Midbrain (tissue), 1 donor: ENCODE measurements at regions not wholly inside any gene's neighbourhood (a gene's known extent, or its start where the extent isn't known, plus 50 kb on each side); places are given as distances from the start of the nearest gene placed in this dataset.

Experiments used
- DNase-seq: peaks from one replicate; lab custom pipeline; 2025; lab: John Stamatoyannopoulos, UW

DNA sequence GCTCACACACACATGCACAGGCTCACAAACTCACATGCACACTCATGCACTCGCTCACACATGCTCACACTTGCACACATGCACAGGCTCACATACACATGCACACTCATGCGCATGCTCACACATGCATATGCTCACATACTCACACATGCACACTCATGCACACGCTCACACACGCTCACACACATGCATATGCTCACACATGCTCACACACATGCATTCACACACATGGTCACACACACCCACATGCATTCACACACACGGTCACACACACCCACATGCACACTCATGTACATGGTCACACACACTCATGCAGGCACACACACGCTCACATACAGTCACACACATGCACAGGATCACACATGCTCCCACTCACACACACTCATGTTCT lies 132.8 kb upstream of the SMAD3 start:
- no peak for DNase-seq

DNA sequence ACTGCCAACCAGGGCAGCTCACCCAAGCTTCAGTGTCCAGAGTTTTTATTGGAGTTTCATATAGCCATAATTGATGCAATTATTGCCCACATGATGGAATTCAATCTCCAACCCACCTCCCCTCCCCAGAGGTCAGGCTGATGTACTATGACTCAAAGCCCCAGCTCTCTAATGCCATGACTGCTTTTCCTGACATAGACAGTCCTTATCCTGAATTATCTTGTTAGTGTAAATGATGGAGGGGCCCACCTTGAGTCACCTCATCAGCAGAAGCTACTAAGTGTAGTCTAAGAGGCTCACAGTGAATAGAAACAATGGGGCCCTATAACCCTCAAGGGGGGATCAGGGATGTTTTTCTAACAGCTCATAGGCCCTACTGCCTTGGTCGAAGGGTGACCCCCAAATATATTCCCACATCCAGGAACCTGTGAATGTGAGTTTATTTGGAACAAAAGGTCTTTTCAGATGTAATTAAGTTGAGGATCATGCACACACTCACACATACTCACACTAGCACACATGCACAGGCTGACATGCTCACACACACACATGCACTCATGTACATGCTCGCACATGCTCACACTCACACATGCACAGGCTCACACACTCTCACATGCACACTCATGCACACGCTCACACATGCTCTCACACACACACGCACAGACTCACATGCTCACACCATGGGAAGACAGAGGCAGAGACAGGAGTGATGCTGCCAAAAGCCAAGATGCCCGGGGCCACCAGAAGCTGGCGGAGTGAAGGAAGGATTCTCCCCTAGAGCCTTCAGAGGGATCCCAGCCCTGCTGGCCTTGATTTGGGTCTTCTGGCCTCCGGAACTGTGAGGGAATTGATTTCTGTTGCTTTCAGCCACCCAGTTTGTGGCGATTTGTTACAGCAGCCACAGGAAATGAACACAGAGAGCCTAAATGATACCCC lies 131.2 kb upstream of the SMAD3 start:
- DNase-seq, result no peak

DNA sequence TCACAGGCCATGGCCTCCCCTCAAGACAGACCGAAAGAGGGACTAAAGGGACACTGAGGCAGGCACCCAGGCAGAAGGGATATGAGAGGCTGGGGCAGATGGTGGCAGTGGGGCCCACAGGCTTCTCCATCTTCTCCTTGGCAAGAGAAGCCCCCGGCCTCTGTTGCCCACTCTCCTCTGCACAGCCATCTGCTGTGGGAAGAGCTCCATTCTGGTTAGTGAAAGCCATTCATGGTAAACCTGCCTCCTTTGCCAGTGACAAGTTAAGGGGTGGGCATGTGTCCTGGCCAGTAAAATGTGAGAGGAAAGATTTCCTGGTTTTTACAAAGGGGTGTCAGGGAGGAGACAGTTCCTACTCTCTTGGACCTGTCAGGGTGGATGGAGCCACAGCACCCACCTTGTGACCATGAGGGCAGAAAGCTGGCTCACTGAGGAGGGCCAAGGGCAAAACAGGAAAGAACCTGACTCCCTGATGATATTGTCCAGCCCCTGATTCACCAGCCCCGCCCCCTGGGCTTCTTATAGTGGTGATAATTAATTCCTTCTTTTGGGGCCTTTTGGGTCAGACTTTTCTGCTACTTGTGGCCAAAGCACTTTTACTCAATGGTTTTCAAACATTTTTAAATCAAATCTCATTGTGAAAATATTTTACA lies 130.4 kb upstream of the SMAD3 start:
- DNase-seq, result no peak

DNA sequence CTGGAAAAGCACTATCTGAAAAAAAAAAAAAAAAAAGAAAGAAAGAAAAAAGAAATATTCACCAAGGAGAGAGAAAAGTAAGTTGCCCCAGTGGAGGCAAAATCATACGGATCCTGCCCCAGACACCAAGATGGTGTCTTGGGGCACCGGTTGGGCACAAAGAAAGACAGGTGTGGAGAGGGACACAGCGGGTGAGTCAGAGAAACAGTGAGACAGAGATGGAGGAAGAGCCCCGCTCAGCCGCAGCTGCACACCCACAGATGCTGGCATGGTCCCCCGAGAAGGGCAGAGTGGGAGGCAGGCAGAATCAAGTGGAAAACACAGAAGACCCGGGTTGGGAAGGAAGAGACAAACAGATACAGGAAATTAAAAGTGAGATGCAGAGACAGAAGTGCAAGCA lies 129.7 kb upstream of the SMAD3 start:
- DNase-seq, result no peak

DNA sequence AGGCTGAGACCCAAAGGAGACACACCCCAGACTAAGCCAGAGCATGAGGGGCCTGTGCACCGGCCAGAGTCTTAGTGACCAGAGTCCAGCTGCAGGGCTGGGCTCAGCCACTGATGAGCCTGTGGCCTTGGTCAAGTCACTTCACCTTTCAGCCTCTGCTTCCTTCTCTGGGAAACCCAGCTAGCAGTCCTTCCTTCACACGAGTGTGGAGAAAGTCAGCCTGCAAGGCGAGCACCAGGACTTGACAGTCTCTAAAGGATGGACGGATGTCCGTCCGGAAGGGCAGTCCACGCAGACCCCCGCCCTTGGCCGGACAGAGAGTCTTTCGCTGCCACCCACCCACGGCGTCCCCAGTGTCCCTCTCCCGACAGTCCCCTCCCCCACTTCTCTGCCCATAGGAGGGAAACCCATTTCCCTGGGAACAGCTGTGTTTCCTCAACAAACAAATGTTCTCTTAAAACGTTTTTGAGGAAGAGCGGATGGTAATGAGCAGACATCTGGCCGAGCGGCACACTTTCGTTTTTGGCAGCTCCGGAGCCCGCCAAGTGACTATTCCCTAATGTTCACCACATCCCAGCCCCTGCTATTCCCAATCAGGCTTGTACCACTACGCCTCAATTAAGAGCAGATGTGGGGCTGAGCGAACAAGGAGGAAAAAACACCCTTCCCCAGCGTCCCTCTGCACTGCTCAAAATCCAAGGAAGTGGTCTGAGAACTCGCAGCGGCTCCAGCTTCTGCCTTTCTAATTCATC lies 129.1 kb upstream of the SMAD3 start:
- no peak for DNase-seq

DNA sequence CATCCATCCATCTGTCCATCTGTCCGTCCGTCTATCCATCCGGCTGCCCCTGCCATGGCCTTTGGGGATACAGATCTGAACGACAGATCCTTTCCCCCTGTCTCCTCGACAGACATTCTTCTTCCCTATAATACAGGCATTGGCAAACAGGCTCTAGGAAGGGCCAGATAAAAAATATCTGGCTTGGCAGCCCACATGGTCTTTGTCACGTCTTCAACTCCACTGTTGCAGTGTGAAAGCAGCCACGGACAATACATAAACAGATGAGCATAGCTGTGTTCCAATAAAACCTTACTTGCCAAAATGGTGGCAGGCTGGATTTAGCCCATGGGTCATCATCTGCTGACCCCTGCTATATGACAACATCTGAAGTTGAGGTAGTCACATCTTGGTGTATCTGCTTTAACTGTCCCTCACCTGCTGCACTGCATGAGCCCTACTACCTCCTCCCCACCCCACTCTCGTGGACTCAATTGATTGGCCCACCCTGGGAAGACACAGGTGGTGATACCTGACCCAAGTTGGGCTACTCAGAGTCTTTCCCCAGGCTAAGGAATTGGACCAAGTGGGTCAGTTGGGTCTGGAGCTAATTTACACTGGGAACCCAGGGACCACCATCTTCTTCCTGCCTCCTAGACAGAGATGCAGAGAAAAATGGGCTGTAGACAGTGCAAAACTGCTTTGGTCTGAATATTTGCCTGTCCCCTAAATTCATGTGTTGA lies 128.4 kb upstream of the SMAD3 start:
- no peak for DNase-seq

DNA sequence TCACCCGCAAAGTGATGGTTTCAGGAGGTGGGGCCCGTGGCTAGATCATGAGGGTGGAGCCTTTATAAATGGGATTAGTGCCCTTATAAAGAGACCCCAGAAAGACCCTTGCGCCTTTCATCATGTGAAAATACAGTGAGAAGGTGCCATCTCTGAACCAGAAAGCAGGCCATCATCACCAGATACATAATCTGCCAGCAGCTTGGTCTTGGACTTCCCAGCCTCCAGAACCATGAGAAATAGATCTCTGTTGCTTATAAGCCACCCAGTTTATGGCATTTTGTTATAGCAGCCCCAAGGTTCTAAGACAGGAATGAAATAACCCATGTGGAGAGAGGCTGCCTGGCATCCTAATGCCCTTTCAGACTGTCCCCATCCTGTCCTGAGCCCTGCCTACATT lies 127.8 kb upstream of the SMAD3 start:
- no peak for DNase-seq

DNA sequence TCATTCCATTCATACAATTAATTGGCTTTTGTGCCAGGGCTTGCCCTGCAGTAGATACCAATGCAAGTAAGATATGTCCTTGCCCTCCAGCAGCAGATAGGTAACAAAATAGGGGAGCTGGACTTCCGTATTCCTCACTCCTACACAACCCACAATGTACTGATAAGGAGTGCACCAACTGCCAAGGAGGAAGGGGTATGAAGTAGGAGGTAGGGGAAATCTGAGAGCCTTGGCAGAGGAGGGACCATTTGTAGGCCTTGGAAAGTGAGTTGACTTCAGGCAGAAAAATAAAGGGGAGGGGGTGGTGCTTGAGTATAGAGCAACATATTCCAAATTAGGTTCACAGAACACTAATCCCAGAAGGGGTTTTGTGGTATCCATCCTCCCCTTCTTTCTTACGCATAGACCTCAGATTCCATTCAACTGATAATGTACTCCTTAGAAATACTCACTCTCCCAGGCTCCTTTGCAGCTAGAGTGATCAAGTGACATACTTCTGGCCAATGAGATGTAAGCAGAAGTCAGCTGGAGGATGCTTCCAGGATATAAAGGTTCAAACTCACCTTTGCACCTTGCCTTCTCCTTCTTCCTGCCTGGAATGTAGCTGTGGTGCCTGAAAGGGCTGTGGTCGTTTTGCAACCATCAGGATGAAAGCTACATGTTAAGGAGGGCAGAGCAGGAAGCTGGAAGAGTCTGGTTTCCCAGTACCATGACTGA lies 127.1 kb upstream of the SMAD3 start:
- DNase-seq, result no peak

DNA sequence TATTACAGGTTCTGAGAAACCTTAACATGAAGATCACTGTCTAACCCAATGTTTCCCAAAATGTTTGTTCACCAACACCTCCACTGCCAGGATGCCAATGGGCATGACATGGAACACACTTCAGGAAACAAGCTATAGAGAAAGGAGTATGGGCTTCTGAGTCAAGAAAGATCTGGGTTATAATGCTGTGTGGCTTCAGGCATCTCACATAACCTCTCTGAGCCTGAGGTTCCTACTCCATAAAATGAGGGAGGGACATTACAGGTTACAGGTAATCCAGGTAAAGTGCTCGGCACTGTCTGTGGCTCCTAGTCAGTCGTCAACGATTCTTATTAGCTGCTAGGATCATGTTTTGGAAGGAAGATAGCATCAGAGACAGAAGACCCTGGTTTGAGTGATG lies 126.4 kb upstream of the SMAD3 start:
- DNase-seq, result no peak

DNA sequence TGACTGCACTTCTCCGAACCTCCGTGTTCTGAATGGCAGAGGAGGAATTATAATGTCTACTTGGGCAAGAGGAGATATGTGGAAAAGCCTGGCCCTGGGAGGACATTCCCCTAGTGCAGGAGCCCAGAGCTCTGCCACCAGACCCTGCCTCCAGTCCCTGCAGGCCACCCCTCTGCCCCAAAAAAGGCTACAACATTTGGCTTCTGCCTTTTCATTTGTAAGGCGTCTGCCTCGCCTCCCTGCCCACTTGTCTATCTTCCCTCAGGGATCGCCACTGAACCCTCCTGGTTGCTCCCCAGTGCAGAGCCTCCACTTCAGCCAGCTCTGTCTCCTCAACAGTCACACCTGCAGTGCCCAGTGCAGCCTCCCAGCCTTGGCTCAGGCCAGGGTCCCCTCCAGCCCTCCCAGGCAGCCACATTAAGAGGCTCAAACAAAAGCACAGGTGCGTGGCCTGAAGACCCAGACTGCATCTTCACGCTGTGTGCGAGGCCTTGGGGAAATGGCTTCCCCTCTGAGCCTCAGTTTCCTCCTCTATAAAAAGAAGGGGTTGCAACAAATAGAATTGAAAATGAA lies 125.9 kb upstream of the SMAD3 start:
- no peak for DNase-seq

DNA sequence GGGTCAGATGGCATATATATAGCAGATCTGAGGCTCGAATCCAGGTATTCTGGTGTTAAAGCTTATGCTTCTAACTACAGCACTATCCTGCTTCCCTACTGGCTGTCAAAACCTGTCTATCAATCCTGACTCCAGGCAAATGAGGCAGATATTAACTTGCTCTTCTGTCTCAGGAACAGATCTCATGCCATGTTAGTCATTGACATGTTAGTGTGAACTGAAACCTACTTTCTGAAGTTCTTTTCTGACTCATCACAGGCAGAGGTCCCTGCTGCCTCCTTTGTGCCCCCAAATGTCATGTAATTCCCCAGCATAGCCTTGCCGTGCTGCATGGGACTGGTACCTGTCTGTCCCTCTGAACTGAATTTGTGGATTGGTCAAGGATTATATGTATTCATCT lies 125.0 kb upstream of the SMAD3 start:
- no peak for DNase-seq

DNA sequence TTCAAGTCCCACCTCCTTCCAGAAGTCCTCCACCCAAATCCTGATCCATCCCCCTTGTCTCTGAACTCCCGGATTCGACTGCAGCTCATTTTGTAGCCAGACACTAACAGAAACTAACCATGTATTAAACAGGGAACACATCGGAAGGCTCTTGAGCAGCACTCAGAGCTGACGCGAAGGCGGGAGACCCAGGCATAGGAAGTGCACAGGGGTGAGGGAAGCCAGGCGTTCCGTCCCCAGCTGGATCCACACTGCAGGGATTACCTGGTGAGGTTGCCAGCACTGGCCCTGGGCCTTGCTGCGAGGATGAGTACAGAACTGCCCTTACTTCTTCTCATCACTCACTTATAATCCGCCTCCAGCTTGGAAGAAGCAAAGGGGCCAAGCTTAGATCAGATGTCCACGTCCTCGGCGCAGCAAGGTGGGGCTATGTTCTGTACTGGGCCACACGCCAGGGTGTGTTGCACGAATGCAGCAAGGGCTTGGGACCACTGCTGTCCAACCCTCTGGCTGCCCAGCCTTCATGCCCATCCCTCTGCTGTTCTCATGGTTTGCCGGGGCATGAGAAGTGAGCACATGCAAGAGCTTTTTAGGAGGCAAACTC lies 124.2 kb upstream of the SMAD3 start:
- DNase-seq, result no peak

DNA sequence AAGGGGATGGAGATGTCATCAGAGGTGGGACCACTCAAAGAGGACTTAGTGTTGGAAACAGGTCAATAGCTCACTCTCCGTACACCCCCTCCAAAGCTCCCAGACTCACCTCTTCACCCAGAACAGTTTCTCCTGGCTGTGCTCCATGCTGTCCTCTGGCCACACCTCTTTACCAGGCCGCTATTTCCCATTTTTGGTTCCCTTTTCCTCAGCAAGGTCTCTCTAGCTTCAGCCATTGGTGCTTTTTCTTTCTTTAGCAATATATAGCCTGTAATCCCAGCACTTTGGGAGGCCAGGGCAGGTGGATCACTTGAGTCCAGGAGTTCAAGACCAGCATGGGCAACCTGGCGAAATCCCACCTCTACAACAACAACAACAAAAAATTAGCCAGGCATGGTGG lies 123.6 kb upstream of the SMAD3 start:
- DNase-seq, result no peak

DNA sequence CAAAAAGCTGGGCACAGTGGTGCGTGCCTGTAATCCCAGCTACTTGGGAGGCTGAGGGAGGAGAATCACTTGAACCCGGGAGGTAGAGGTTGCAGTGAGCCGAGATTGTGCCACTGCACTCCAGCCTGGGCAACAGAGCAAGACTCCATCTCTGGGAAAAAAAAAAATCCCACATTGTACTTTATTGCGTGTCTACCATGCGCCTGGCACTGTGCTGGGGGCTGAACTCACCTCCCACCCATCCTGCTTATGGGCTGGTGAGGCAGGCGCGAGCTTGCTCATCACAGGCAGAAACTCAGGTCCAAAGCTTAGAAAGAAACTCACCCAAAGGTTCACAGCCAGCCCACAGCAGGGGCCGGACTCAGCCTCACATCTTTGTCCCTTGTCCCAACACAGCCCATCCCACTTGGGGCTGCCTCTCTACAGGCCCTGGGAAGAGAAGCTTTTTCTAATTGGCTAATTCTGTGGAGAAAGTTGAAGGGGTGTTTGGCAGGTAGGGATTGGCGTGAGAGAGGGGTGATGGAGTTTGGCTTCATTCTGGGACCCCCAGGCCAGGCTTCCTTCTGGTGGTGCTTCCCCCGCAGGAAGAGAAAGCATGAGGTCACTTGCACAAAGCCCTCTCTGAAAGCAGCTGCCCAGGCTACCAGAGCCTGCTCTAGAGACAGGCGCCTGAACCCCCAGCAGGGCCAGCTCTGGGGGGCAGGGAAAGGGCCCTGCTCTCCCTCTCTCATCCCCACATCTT lies 122.6 kb upstream of the SMAD3 start:
- DNase-seq, result no peak

DNA sequence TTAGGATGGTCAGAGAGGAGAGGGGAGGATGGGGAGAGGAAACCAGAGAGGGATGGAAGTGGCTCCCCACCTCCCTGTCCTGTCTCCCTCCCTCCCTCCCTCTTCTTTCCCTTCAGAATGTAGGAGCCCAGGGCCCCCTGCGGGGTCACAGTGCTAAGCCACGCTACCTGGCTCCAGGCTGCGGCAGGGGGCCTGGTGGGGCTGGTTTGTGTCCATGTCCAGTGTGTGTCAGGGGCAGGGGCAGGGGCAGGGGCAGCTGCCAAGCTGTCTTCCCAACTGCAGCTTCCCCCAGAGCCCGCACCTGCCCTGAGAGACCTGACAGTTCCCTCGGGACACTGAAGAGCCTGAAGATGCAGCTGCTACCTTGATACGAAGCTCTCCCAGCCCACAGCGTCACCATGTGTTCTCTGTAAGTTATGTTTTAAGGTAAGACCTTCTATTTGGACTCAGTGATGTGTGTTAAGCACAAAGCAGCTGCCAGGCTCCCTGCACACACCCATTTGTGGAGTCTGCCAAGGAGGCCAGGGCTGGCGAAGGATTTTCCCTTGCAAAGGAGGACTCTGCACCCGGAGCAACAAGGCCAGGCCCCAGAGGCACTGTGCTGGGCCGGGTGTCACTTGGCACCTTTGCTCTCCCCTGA lies 121.8 kb upstream of the SMAD3 start:
- no peak for DNase-seq

DNA sequence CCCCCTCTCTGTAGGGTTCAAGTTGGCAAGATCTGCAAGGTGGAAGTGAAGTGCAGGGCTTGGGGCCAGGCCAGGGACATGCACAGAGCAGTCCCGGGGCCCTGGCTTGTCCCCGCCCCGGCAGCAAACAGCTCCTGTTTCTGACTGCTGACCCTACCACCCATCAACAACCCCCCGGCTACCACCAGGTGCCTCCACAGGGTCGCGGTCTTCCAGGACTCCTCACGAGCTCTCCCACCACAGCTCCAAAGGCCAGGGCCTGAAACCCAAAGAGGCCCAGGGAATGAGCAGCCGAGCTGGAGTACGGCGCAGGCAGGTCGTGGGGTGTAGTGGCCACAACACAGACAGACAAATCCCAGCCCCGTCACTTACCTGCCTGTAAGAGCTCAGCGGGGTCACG lies 121.3 kb upstream of the SMAD3 start:
- DNase-seq, result no peak

DNA sequence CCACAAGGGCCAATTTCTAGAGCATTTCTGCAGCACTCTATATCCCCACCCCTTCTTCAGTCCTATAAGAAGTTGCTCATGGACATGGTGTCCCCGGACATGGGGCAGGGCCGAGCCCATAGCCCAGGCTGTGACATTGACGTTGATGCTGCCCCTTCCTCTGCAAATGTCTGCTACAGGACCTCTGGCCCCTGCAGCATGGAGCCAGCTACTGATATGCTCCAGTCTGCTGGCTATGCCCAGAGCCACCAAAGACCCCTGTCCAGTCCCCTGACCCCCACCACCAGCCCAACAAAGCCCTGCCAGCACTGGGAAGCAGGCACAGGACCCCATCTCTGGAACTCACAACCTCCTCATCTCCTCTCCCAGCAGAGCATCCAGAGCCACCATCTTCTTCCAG lies 120.1 kb upstream of the SMAD3 start:
- DNase-seq, result no peak

DNA sequence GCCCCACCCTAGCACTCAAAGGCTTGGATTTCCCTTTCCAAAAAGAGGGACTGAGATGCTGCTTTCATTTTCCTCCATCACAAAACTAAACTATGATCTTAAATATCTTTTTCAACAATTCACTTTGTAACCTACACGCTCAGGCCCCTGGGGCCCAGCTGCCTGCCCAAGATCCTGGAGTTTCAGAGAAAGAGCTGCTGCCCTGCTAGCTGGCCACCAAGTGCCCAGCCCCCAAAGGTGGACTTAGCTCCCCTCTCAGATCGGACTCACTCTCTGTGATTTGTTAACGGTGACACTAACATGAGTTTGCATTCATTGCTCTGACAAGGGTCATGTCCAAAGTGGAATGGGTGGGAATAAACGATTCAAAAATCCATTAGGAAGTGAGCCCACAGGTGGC lies 119.6 kb upstream of the SMAD3 start:
- DNase-seq, result no peak

DNA sequence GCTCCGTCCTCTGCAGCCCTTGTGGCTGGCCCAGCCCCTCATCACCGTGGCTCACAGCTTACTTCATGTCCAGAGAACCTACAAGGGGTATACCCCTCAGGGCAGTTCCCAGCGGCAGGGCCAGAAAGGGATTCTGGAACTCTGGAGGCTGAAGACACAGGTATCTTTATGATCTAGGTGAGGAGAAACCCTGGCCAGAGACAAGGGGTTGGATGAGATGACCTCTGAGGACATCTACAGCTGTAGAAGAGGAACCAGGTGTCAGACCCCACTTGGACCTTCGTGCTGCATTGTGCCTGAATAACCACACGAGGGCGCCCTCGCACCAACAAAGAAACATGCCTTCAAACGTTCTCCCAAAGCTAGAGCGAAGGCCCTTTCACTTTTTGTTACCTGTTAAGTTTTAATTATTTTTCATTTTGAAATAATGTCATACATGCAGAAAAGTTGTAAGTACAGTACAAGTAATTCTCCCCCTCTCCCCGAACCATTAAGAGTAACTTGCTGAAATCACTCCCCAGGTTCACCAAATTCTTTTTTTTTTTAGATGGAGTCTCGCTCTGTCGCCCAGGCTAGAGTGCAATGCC lies 118.7 kb upstream of the SMAD3 start:
- DNase-seq, result peak; percentile 61
